IMR-90 (cell line): ENCODE measurements at regions not wholly inside any gene's neighbourhood (a gene's known extent, or its start where the extent isn't known, plus 50 kb on each side); places are given as distances from the start of the nearest gene placed in this dataset.

ENCODE experiments used
- CTCF ChIP-seq: conservative IDR thresholded peaks from 2 replicates; pipeline ENCODE4 v1.5.1; 2012; ENCODE audit warnings: mild to moderate bottlenecking, low read depth, low read length, improper control_type of control experiment
- MAFK ChIP-seq: IDR thresholded peaks from 2 replicates; pipeline ENCODE4 v1.6.1; 2012; ENCODE audit warnings: low read depth, low read length, improper control_type of control experiment
- NFE2L2 ChIP-seq: fragments of 150-350 bp; IDR thresholded peaks from 2 replicates; pipeline ENCODE4 v1.6.1; 2016; ENCODE audit warnings: low read depth, mild to moderate bottlenecking, low read length
- POLR2A ChIP-seq: IDR thresholded peaks from 2 replicates; pipeline ENCODE4 v1.6.1; 2012; ENCODE audit warnings: mild to moderate bottlenecking, low read depth, low read length
- USF2 ChIP-seq: fragments of 150-350 bp; IDR thresholded peaks from 2 replicates; pipeline ENCODE4 v1.6.1; 2017; ENCODE audit warnings: mild to moderate bottlenecking, antibody characterized with exemption, low read length, low read depth

GRCh38 chr6:1250489-1251197, 61.3 kb upstream of the FOXQ1 start (continued):
- no peak for TF ChIP-seq CTCF
- TF ChIP-seq MAFK: no peak
- no peak for TF ChIP-seq USF2
- TF ChIP-seq POLR2A: no peak
- no peak for TF ChIP-seq NFE2L2
